ENCODE measurements at regions not wholly inside any gene's neighbourhood (a gene's known extent, or its start where the extent isn't known, plus 50 kb on each side); places are given as distances from the start of the nearest gene placed in this dataset.

GRCh38 chr17:72502371-72503341 lies 381.8 kb downstream of the SOX9 start:
- no peaks in the 10 kb centered on the region for H3K36me3 Mint-ChIP-seq (ENCODE audit: low read depth)
- no peaks in the 10 kb centered on the region for H3K4me1 Mint-ChIP-seq (ENCODE audit: low read depth)
- no peak overlapping the region for H3K27ac Mint-ChIP-seq
- peaks cover 22% of the 10 kb centered on the region for H3K27me3 Mint-ChIP-seq
- peaks cover 4% of the 10 kb centered on the region for H3K9me3 Mint-ChIP-seq
- H3K4me3 Mint-ChIP-seq = no peak overlapping the region

GRCh38 chr17:72503556-72503955 lies 382.7 kb downstream of the SOX9 start:
- H3K4me1 Mint-ChIP-seq (ENCODE audit: low read depth) = no peaks in the 10 kb centered on the region
- H3K27ac Mint-ChIP-seq = no peak overlapping the region
- peaks cover 4% of the 10 kb centered on the region for H3K9me3 Mint-ChIP-seq
- H3K27me3 Mint-ChIP-seq = peaks cover 22% of the 10 kb centered on the region
- no peaks in the 10 kb centered on the region for H3K36me3 Mint-ChIP-seq (ENCODE audit: low read depth)
- no peak overlapping the region for H3K4me3 Mint-ChIP-seq

GRCh38 chr17:72504783-72505182 lies 384.0 kb downstream of the SOX9 start:
- H3K27me3 Mint-ChIP-seq = peaks cover 22% of the 10 kb centered on the region
- no peaks in the 10 kb centered on the region for H3K36me3 Mint-ChIP-seq (ENCODE audit: low read depth)
- no peak overlapping the region for H3K27ac Mint-ChIP-seq
- H3K4me3 Mint-ChIP-seq = no peak overlapping the region
- H3K9me3 Mint-ChIP-seq = peaks cover 4% of the 10 kb centered on the region
- no peaks in the 10 kb centered on the region for H3K4me1 Mint-ChIP-seq (ENCODE audit: low read depth)

DNA sequence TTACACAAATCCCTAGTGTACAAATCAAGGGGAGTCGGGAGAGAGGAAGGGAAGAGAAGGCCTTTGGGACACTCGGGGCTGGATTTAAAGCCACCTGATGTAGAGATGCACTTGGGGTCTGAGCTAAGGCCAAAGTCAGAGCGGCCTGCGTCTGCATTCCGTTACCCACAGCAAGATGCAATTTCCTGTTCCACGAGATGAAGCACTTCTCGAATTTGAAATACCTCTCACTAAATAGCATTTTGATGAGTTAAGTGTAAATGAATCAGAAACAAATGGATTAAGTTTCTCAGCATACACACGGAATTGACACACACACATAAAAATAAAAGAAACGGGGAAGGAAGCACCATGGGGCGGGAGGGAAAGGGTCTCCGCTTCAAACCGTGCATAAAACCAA lies 386.0 kb downstream of the SOX9 start:
- H3K36me3 Mint-ChIP-seq (ENCODE audit: low read depth) = no peaks in the 10 kb centered on the region
- H3K27ac Mint-ChIP-seq = no peak overlapping the region

GRCh38 chr17:72507370-72507769 lies 386.6 kb downstream of the SOX9 start:
- no peak overlapping the region for H3K27ac Mint-ChIP-seq
- H3K27me3 Mint-ChIP-seq = peaks cover 17% of the 10 kb centered on the region
- H3K9me3 Mint-ChIP-seq = peaks cover 4% of the 10 kb centered on the region
- H3K36me3 Mint-ChIP-seq (ENCODE audit: low read depth) = no peaks in the 10 kb centered on the region
- no peaks in the 10 kb centered on the region for H3K4me1 Mint-ChIP-seq (ENCODE audit: low read depth)
- no peak overlapping the region for H3K4me3 Mint-ChIP-seq

More for the DNA sequence above, 386.0 kb downstream of the SOX9 start:
- Mint-ChIP-seq H3K27me3 (peaks cover 20% of the 10 kb centered on the region), H3K4me3 (no peak overlapping the region), H3K9me3 (peaks cover 4% of the 10 kb centered on the region), H3K4me1 (ENCODE audit: low read depth) (no peaks in the 10 kb centered on the region)

- peaks cover 4% of the 10 kb centered on the region for H3K9me3 Mint-ChIP-seq
- H3K4me1 Mint-ChIP-seq (ENCODE audit: low read depth) = no peaks in the 10 kb centered on the region
- H3K4me3 Mint-ChIP-seq = no peak overlapping the region
- H3K27me3 Mint-ChIP-seq = peaks cover 3% of the 10 kb centered on the region
- H3K27ac Mint-ChIP-seq = no peak overlapping the region
- H3K36me3 Mint-ChIP-seq (ENCODE audit: low read depth) = no peaks in the 10 kb centered on the region
These were observed 389.7 kb downstream of the SOX9 start for GRCh38 chr17:72510351-72511016.

DNA sequence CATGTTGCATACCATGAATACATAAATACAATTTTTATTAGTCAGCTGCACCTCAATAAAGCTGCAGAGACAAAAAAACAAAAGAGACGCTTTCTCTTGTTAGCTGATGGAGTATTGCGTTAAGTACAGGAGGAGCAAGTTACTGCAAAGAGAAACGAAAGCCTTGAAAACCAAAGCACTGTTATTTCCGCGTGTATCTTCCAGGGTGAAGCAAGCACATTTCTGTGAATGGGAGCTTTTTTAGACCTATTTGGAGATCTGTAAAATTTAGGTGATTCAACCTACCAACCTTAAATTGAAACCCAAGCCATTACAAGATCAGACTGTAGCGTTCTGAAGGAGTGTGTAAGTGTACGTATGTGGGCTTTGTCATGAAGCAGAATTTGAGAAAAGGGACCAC lies 390.4 kb downstream of the SOX9 start:
- peaks cover 4% of the 10 kb centered on the region for H3K27me3 Mint-ChIP-seq

GRCh38 chr17:72511874-72512273 lies 391.1 kb downstream of the SOX9 start:
- peaks cover 4% of the 10 kb centered on the region for H3K27me3 Mint-ChIP-seq
- H3K4me1 Mint-ChIP-seq (ENCODE audit: low read depth) = no peaks in the 10 kb centered on the region
- H3K9me3 Mint-ChIP-seq = no peaks in the 10 kb centered on the region
- H3K4me3 Mint-ChIP-seq = no peak overlapping the region
- no peaks in the 10 kb centered on the region for H3K36me3 Mint-ChIP-seq (ENCODE audit: low read depth)
- no peak overlapping the region for H3K27ac Mint-ChIP-seq

More for the DNA sequence above, 390.4 kb downstream of the SOX9 start:
- no peak overlapping the region for H3K4me3 Mint-ChIP-seq
- H3K27ac Mint-ChIP-seq = no peak overlapping the region
- H3K36me3 Mint-ChIP-seq (ENCODE audit: low read depth) = no peaks in the 10 kb centered on the region
- H3K4me1 Mint-ChIP-seq (ENCODE audit: low read depth) = no peaks in the 10 kb centered on the region
- no peaks in the 10 kb centered on the region for H3K9me3 Mint-ChIP-seq

DNA sequence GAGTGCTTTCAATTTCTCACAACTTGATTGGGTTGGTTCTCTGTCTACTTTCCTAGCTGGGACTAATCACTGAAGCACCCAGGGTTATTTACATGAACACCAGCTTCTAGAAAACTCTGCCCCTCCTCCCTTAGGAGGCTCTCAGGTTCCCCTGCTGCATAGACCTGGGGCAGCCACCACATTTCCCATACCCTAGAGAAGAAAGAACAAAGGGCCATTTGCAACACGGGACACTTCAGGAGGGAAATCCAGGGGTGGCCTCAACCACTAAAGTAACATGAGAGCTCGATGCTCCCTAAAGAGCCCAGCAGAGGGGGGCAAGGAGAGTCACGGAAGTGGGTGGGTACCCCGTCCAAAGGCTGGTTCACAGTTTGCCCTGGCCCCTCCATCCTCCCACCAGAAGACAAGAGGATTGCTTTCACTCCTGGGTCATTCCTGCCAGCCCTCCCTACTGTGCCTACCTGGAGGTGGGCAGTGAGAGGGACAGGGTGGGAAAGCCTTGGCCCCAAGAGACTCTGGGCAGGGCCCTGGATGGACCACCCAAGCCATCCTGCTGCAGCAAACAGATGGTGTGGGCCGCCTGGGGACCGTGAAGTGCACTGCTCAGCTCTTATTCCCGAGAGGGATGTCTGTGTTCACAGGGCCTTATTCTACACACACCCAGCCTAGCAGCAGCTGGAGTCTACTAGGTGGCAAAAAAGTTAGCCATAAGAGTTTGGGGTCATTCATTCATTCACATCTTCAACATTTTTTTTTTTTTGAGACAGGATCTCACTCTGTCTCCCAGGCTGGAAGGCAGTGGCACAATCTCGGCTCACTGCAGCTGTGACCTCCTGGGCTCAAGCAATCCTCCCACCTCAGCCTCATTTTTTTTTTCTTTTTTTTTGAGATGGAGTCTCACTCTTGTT lies 392.1 kb downstream of the SOX9 start:
- H3K36me3 Mint-ChIP-seq (ENCODE audit: low read depth) = no peaks in the 10 kb centered on the region
- H3K27me3 Mint-ChIP-seq = peaks cover 9% of the 10 kb centered on the region
- no peak overlapping the region for H3K4me3 Mint-ChIP-seq
- H3K9me3 Mint-ChIP-seq = no peaks in the 10 kb centered on the region
- no peak overlapping the region for H3K27ac Mint-ChIP-seq
- no peaks in the 10 kb centered on the region for H3K4me1 Mint-ChIP-seq (ENCODE audit: low read depth)

GRCh38 chr17:72514321-72514861 lies 393.6 kb downstream of the SOX9 start:
- no peaks in the 10 kb centered on the region for H3K9me3 Mint-ChIP-seq
- H3K4me1 Mint-ChIP-seq (ENCODE audit: low read depth) = no peaks in the 10 kb centered on the region
- H3K27me3 Mint-ChIP-seq = peaks cover 14% of the 10 kb centered on the region
- no peaks in the 10 kb centered on the region for H3K36me3 Mint-ChIP-seq (ENCODE audit: low read depth)
- no peak overlapping the region for H3K4me3 Mint-ChIP-seq
- no peak overlapping the region for H3K27ac Mint-ChIP-seq

DNA sequence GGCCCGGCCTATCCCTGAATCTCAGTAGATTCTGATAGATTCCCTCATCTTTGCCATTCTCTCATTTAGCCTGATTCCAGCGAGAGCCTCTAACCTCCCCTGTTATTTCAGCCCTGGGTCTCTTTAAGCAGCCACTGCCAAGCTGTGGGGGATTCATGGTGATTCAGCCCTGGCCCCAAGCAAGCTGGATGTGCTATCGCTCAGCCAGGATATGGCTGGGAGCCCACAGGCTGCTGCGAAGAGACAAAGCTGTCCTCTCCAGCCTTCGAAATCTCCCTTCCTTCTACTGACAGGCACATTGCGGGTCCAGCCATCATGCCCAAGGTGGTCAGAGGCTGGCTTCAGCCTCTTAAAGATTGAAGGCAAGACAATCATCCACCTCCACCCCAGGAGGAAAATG lies 394.1 kb downstream of the SOX9 start:
- Mint-ChIP-seq H3K36me3 (ENCODE audit: low read depth) (no peaks in the 10 kb centered on the region), H3K4me1 (ENCODE audit: low read depth) (no peaks in the 10 kb centered on the region)

GRCh38 chr17:72515291-72516065 lies 394.7 kb downstream of the SOX9 start:
- no peak overlapping the region for H3K27ac Mint-ChIP-seq
- peaks cover 14% of the 10 kb centered on the region for H3K27me3 Mint-ChIP-seq
- no peaks in the 10 kb centered on the region for H3K4me1 Mint-ChIP-seq (ENCODE audit: low read depth)
- H3K9me3 Mint-ChIP-seq = no peaks in the 10 kb centered on the region
- no peaks in the 10 kb centered on the region for H3K36me3 Mint-ChIP-seq (ENCODE audit: low read depth)
- H3K4me3 Mint-ChIP-seq = no peak overlapping the region

More for the DNA sequence above, 394.1 kb downstream of the SOX9 start:
- Mint-ChIP-seq H3K9me3 (no peaks in the 10 kb centered on the region), H3K4me3 (no peak overlapping the region), H3K27me3 (peaks cover 14% of the 10 kb centered on the region), H3K27ac (no peak overlapping the region)

- Mint-ChIP-seq H3K27me3 (peaks cover 14% of the 10 kb centered on the region), H3K36me3 (ENCODE audit: low read depth) (no peaks in the 10 kb centered on the region), H3K27ac (no peak overlapping the region), H3K9me3 (no peaks in the 10 kb centered on the region), H3K4me1 (ENCODE audit: low read depth) (no peaks in the 10 kb centered on the region), H3K4me3 (no peak overlapping the region)
These were observed 396.1 kb downstream of the SOX9 start for GRCh38 chr17:72516772-72517399.
